Epidermal melanocyte (primary cell): ENCODE measurements at regions not wholly inside any gene's neighbourhood (a gene's known extent, or its start where the extent isn't known, plus 50 kb on each side); places are given as distances from the start of the nearest gene placed in this dataset.

Experiments
- DNase-seq: peaks from one replicate; pipeline ENCODE4 v3.0.0; 2011; ENCODE audit warnings: low spot score; ENCODE audit not compliant: insufficient read length

GRCh38 chr4:185893500-185893899 is 81.5 kb upstream of the SORBS2 start:
- no peak for DNase-seq

GRCh38 chr4:185894481-185894880 is 82.5 kb upstream of the SORBS2 start:
- DNase-seq: no peak

- DNase-seq: no peak
Observed at GRCh38 chr4:185895351-185895750, 83.4 kb upstream of the SORBS2 start.

GRCh38 chr4:185895866-185896265 is 83.9 kb upstream of the SORBS2 start:
- no peak for DNase-seq

- no peak for DNase-seq
Observed at GRCh38 chr4:185896817-185897488, 85.0 kb upstream of the SORBS2 start.

- no peak for DNase-seq
Observed at GRCh38 chr4:185898413-185898812, 86.4 kb upstream of the SORBS2 start.

GRCh38 chr4:185899833-185900232 is 87.8 kb upstream of the SORBS2 start:
- no peak for DNase-seq

- DNase-seq: no peak
Observed at GRCh38 chr4:185902654-185903053, 90.7 kb upstream of the SORBS2 start.

- DNase-seq: no peak
Observed at GRCh38 chr4:185903205-185903604, 91.2 kb upstream of the SORBS2 start.

- DNase-seq: no peak
Observed at GRCh38 chr4:185904381-185904780, 92.4 kb upstream of the SORBS2 start.

GRCh38 chr4:185909972-185910371 is 98.0 kb upstream of the SORBS2 start:
- DNase-seq: no peak

GRCh38 chr4:185911556-185912064 is 99.6 kb upstream of the SORBS2 start:
- no peak for DNase-seq

GRCh38 chr4:185912779-185913178 is 100.8 kb upstream of the SORBS2 start:
- no peak for DNase-seq

- DNase-seq: no peak
Observed at GRCh38 chr4:185914583-185915199, 102.7 kb upstream of the SORBS2 start.

GRCh38 chr4:185915271-185915670 is 103.3 kb upstream of the SORBS2 start:
- no peak for DNase-seq

- DNase-seq: no peak
Observed at GRCh38 chr4:185915817-185916216, 103.8 kb upstream of the SORBS2 start.

- DNase-seq: no peak
Observed at GRCh38 chr4:185916231-185916630, 104.2 kb upstream of the SORBS2 start.

GRCh38 chr4:185916683-185917082 is 104.7 kb upstream of the SORBS2 start:
- DNase-seq: no peak

- DNase-seq: no peak
Observed at GRCh38 chr4:185919107-185919506, 107.1 kb upstream of the SORBS2 start.

GRCh38 chr4:185920171-185920570 is 108.2 kb upstream of the SORBS2 start:
- DNase-seq: no peak

- DNase-seq: no peak
Observed at GRCh38 chr4:185920691-185921260, 108.8 kb upstream of the SORBS2 start.
